GM23338 (cell line): ENCODE measurements at regions not wholly inside any gene's neighbourhood (a gene's known extent, or its start where the extent isn't known, plus 50 kb on each side); places are given as distances from the start of the nearest gene placed in this dataset.
A peak's percentile ranks its signal among the peaks of the same experiment; 100 is the strongest.

ENCODE experiments used
- ATAC-seq: fragments of 200-7000 bp; cut with Tn5 transposase; 3 replicates; pipeline ENCODE4 v1.9.1; 2020
- DNase-seq: peaks from one replicate; pipeline ENCODE4 v3.0.0-alpha.2; 2015; ENCODE audit warnings: low spot score
- H2AFZ ChIP-seq: fragments of 200-600 bp; sonication (generic); 2 replicates; pipeline ENCODE4 v1.8.0; 2016; ENCODE audit warnings: antibody characterized with exemption, mild to moderate bottlenecking, moderate library complexity
- H3F3A ChIP-seq: fragments of 200-600 bp; sonication (generic); replicated peaks from 2 replicates; pipeline ENCODE4 v1.8.0; 2017; ENCODE audit warnings: antibody characterized with exemption, mixed run types, low read depth
- H3K27ac ChIP-seq: fragments of 200-600 bp; sonication (generic); 2 replicates; pipeline ENCODE4 v1.6.1; 2016; ENCODE audit warnings: low read depth
- H3K27me3 ChIP-seq: fragments of 200-600 bp; sonication (generic); 2 replicates; pipeline ENCODE4 v1.8.0; 2016; ENCODE audit warnings: mild to moderate bottlenecking, mixed run types, moderate library complexity; ENCODE audit not compliant: insufficient read depth
- H3K36me3 ChIP-seq: fragments of 200-600 bp; sonication (generic); 2 replicates; pipeline ENCODE4 v1.8.0; 2016; ENCODE audit warnings: mild to moderate bottlenecking; ENCODE audit not compliant: insufficient read depth
- H3K4me1 ChIP-seq: fragments of 200-600 bp; sonication (generic); 2 replicates; pipeline ENCODE4 v1.8.0; 2016; ENCODE audit warnings: mild to moderate bottlenecking, moderate library complexity; ENCODE audit not compliant: insufficient read depth
- H3K4me2 ChIP-seq: fragments of 200-600 bp; sonication (generic); 2 replicates; pipeline ENCODE4 v1.7.1; 2017; ENCODE audit warnings: mixed run types
- H3K4me3 ChIP-seq: fragments of 200-600 bp; sonication (generic); 2 replicates; pipeline ENCODE4 v1.6.1; 2016; ENCODE audit warnings: mixed run types
- H3K79me2 ChIP-seq: fragments of 200-600 bp; sonication (generic); replicated peaks from 2 replicates; pipeline ENCODE4 v1.8.0; 2017; ENCODE audit warnings: mild to moderate bottlenecking; ENCODE audit not compliant: insufficient read depth
- H3K9me2 ChIP-seq: fragments of 200-600 bp; sonication (generic); 2 replicates; pipeline ENCODE4 v1.8.0; 2017; ENCODE audit not compliant: insufficient read depth
- H4K20me1 ChIP-seq: fragments of 200-600 bp; sonication (generic); replicated peaks from 2 replicates; pipeline ENCODE4 v1.8.0; 2017; ENCODE audit warnings: mild to moderate bottlenecking; ENCODE audit not compliant: insufficient read depth
- H3K27ac Mint-ChIP-seq: 2 replicates; pipeline ENCODE4 v1.8.0; 2020; ENCODE audit warnings: inconsistent platforms, mild to moderate bottlenecking, moderate library complexity, mixed read lengths
- H3K27me3 Mint-ChIP-seq: 3 replicates; pipeline ENCODE4 v1.8.0; 2022; ENCODE audit warnings: low read depth, mild to moderate bottlenecking, moderate library complexity, mixed read lengths, inconsistent platforms; ENCODE audit not compliant: insufficient read depth, poor library complexity
- H3K36me3 Mint-ChIP-seq: 3 replicates; pipeline ENCODE4 v1.8.0; 2021; ENCODE audit warnings: low read depth, mild to moderate bottlenecking, inconsistent platforms, moderate library complexity, mixed read lengths
- H3K4me1 Mint-ChIP-seq: 3 replicates; pipeline ENCODE4 v1.8.0; 2020; ENCODE audit warnings: mild to moderate bottlenecking, inconsistent platforms, mixed read lengths
- H3K4me3 Mint-ChIP-seq: 3 replicates; pipeline ENCODE4 v1.8.0; 2021; ENCODE audit warnings: moderate library complexity, mild to moderate bottlenecking, inconsistent platforms, mixed read lengths
- H3K9me3 Mint-ChIP-seq: 3 replicates; pipeline ENCODE4 v1.8.0; 2020; ENCODE audit warnings: moderate library complexity, mild to moderate bottlenecking, inconsistent platforms, mixed read lengths
- CREB1 ChIP-seq: fragments of 250-450 bp; sonication (Bioruptor Pico); IDR thresholded peaks from 2 replicates; pipeline ENCODE4 v1.5.0; 2020; ENCODE audit warnings: low read depth, mild to moderate bottlenecking, moderate library complexity
- CTCF ChIP-seq, 2 experiments: fragments of 200-600 bp in 1 of 2; sonication (generic) in 1 of 2; conservative IDR thresholded peaks; 2 replicates each; pipeline versions ENCODE4 v1.5.1 to v1.6.1; 2016 to 2017; ENCODE audit warnings: antibody characterized with exemption in 2 of 2, low read depth in 2 of 2, mild to moderate bottlenecking in 2 of 2, moderate library complexity in 1 of 2
- EZH2 ChIP-seq: fragments of 200-600 bp; sonication (generic); IDR thresholded peaks from one replicate; pipeline ENCODE4 v1.8.0; 2017; ENCODE audit warnings: antibody characterized with exemption, mild to moderate bottlenecking, low read depth; ENCODE audit not compliant: unreplicated experiment
- EZH2phosphoT487 ChIP-seq: fragments of 200-600 bp; sonication (generic); IDR thresholded peaks from one replicate; pipeline ENCODE4 v1.8.1; 2018; ENCODE audit warnings: antibody characterized with exemption; ENCODE audit not compliant: unreplicated experiment
- JUNB ChIP-seq: IDR thresholded peaks from one replicate; pipeline ENCODE4 v1.6.1; 2016; ENCODE audit warnings: antibody characterized with exemption; ENCODE audit not compliant: unreplicated experiment
- NANOG ChIP-seq: IDR thresholded peaks from 2 replicates; pipeline ENCODE4 v1.6.1; 2016; ENCODE audit warnings: antibody characterized with exemption, borderline replicate concordance
- POLR2AphosphoS5 ChIP-seq: IDR thresholded peaks from 2 replicates; pipeline ENCODE4 v1.6.1; 2016; ENCODE audit warnings: antibody characterized with exemption, low read depth
- STAT1 ChIP-seq: IDR thresholded peaks from one replicate; pipeline ENCODE4 v1.6.1; 2016; ENCODE audit warnings: antibody characterized with exemption; ENCODE audit not compliant: unreplicated experiment
- ZNF114 ChIP-seq: fragments of 250-450 bp; sonication (Bioruptor Pico); IDR thresholded peaks from 2 replicates; pipeline ENCODE4 v1.5.0; 2020; ENCODE audit warnings: mild to moderate bottlenecking, moderate library complexity
- ZNF331 ChIP-seq: fragments of 250-450 bp; sonication (Bioruptor Pico); IDR thresholded peaks from 2 replicates; pipeline ENCODE4 v1.5.0; 2020; ENCODE audit warnings: low read depth, mild to moderate bottlenecking, moderate library complexity
- TF ChIP-seq, protein P1 (sequence below): IDR thresholded peaks from 2 replicates; pipeline ENCODE4 v1.6.1; 2016; ENCODE audit warnings: antibody characterized with exemption
- TF ChIP-seq, protein P2 (sequence below): IDR thresholded peaks from one replicate; pipeline ENCODE4 v1.6.1; 2018; ENCODE audit warnings: antibody characterized with exemption; ENCODE audit not compliant: unreplicated experiment
- TF ChIP-seq, protein P3 (sequence below): fragments of 250-450 bp; sonication (Bioruptor Pico); IDR thresholded peaks from 2 replicates; pipeline ENCODE4 v1.5.0; 2020; ENCODE audit warnings: mild to moderate bottlenecking, moderate library complexity

GRCh38 chr1:54462597-54463258 is 56.5 kb upstream of the SSBP3 start:
- Mint-ChIP-seq H3K9me3 (no peaks in the 10 kb centered on the region), H3K27ac (no peak overlapping the region), H3K4me1 (peaks cover 58% of the 10 kb centered on the region), H3K36me3 (peaks cover 4% of the 10 kb centered on the region; the same call in 1 of the 3 replicates), H3K27me3 (peaks cover 19% of the 10 kb centered on the region), H3K4me3 (no peak overlapping the region; the same call in 2 of the 3 replicates)
- no peak for DNase-seq
- Histone ChIP-seq H3K4me2 (peak overlapping the region; percentile 51), H4K20me1 (no peaks in the 10 kb centered on the region), H3K36me3 (no peaks in the 10 kb centered on the region), H3K27me3 (no peaks in the 10 kb centered on the region), H3K27ac (no peak overlapping the region), H2AFZ (peak overlapping the region; percentile 90), H3K4me3 (no peak overlapping the region), H3K79me2 (no peaks in the 10 kb centered on the region), H3K9me2 (peaks cover 5% of the 10 kb centered on the region; the same call in 1 of the 2 replicates), H3F3A (no peaks in the 10 kb centered on the region; the same call in 1 of the 2 replicates), H3K4me1 (peaks cover 55% of the 10 kb centered on the region)
- TF ChIP-seq, protein P1, sequence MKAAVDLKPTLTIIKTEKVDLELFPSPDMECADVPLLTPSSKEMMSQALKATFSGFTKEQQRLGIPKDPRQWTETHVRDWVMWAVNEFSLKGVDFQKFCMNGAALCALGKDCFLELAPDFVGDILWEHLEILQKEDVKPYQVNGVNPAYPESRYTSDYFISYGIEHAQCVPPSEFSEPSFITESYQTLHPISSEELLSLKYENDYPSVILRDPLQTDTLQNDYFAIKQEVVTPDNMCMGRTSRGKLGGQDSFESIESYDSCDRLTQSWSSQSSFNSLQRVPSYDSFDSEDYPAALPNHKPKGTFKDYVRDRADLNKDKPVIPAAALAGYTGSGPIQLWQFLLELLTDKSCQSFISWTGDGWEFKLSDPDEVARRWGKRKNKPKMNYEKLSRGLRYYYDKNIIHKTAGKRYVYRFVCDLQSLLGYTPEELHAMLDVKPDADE: no peak
- TF ChIP-seq, protein P2, sequence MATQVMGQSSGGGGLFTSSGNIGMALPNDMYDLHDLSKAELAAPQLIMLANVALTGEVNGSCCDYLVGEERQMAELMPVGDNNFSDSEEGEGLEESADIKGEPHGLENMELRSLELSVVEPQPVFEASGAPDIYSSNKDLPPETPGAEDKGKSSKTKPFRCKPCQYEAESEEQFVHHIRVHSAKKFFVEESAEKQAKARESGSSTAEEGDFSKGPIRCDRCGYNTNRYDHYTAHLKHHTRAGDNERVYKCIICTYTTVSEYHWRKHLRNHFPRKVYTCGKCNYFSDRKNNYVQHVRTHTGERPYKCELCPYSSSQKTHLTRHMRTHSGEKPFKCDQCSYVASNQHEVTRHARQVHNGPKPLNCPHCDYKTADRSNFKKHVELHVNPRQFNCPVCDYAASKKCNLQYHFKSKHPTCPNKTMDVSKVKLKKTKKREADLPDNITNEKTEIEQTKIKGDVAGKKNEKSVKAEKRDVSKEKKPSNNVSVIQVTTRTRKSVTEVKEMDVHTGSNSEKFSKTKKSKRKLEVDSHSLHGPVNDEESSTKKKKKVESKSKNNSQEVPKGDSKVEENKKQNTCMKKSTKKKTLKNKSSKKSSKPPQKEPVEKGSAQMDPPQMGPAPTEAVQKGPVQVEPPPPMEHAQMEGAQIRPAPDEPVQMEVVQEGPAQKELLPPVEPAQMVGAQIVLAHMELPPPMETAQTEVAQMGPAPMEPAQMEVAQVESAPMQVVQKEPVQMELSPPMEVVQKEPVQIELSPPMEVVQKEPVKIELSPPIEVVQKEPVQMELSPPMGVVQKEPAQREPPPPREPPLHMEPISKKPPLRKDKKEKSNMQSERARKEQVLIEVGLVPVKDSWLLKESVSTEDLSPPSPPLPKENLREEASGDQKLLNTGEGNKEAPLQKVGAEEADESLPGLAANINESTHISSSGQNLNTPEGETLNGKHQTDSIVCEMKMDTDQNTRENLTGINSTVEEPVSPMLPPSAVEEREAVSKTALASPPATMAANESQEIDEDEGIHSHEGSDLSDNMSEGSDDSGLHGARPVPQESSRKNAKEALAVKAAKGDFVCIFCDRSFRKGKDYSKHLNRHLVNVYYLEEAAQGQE: no peak
- TF ChIP-seq CREB1 (CRISPR knock-in tag) (no peak), POLR2AphosphoS5 (no peak), EZH2 (no peak), NANOG (no peak), STAT1 (no peak), EZH2phosphoT487 (no peak), CTCF (conservative IDR thresholded peaks at IDR 0.05; ENCODE audit: low read depth in 2 of 2) (no peak), ZNF114 (CRISPR knock-in tag) (no peak), JUNB (no peak), ZNF331 (CRISPR knock-in tag) (no peak)
- TF ChIP-seq, protein P3, sequence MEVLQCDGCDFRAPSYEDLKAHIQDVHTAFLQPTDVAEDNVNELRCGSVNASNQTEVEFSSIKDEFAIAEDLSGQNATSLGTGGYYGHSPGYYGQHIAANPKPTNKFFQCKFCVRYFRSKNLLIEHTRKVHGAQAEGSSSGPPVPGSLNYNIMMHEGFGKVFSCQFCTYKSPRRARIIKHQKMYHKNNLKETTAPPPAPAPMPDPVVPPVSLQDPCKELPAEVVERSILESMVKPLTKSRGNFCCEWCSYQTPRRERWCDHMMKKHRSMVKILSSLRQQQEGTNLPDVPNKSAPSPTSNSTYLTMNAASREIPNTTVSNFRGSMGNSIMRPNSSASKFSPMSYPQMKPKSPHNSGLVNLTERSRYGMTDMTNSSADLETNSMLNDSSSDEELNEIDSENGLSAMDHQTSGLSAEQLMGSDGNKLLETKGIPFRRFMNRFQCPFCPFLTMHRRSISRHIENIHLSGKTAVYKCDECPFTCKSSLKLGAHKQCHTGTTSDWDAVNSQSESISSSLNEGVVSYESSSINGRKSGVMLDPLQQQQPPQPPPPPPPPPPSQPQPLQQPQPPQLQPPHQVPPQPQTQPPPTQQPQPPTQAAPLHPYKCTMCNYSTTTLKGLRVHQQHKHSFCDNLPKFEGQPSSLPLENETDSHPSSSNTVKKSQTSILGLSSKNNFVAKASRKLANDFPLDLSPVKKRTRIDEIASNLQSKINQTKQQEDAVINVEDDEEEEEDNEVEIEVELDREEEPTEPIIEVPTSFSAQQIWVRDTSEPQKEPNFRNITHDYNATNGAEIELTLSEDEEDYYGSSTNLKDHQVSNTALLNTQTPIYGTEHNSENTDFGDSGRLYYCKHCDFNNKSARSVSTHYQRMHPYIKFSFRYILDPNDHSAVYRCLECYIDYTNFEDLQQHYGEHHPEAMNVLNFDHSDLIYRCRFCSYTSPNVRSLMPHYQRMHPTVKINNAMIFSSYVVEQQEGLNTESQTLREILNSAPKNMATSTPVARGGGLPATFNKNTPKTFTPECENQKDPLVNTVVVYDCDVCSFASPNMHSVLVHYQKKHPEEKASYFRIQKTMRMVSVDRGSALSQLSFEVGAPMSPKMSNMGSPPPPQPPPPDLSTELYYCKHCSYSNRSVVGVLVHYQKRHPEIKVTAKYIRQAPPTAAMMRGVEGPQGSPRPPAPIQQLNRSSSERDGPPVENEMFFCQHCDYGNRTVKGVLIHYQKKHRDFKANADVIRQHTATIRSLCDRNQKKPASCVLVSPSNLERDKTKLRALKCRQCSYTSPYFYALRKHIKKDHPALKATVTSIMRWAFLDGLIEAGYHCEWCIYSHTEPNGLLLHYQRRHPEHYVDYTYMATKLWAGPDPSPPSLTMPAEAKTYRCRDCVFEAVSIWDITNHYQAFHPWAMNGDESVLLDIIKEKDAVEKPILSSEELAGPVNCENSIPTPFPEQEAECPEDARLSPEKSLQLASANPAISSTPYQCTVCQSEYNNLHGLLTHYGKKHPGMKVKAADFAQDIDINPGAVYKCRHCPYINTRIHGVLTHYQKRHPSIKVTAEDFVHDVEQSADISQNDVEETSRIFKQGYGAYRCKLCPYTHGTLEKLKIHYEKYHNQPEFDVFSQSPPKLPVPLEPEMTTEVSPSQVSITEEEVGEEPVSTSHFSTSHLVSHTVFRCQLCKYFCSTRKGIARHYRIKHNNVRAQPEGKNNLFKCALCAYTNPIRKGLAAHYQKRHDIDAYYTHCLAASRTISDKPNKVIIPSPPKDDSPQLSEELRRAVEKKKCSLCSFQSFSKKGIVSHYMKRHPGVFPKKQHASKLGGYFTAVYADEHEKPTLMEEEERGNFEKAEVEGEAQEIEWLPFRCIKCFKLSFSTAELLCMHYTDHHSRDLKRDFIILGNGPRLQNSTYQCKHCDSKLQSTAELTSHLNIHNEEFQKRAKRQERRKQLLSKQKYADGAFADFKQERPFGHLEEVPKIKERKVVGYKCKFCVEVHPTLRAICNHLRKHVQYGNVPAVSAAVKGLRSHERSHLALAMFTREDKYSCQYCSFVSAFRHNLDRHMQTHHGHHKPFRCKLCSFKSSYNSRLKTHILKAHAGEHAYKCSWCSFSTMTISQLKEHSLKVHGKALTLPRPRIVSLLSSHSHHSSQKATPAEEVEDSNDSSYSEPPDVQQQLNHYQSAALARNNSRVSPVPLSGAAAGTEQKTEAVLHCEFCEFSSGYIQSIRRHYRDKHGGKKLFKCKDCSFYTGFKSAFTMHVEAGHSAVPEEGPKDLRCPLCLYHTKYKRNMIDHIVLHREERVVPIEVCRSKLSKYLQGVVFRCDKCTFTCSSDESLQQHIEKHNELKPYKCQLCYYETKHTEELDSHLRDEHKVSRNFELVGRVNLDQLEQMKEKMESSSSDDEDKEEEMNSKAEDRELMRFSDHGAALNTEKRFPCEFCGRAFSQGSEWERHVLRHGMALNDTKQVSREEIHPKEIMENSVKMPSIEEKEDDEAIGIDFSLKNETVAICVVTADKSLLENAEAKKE (CRISPR knock-in tag): no peak
- ATAC-seq: peak; percentile 14
